Glutamatergic neuron (in vitro differentiated cells): ENCODE measurements at regions not wholly inside any gene's neighbourhood (a gene's known extent, or its start where the extent isn't known, plus 50 kb on each side); places are given as distances from the start of the nearest gene placed in this dataset.
"Not testable (repeated sequence)": the region's sequence is repeated elsewhere in the genome, so short reads cannot be mapped to it uniquely, and the experiment has no call there.

ENCODE experiments used
- DNase-seq: peaks from one replicate; pipeline ENCODE4 v3.0.0; 2022
- H3K27ac Mint-ChIP-seq: one replicate; pipeline ENCODE4 v1.8.0; 2020; ENCODE audit warnings: mild to moderate bottlenecking, mixed read lengths, inconsistent platforms; ENCODE audit not compliant: unreplicated experiment
- H3K27me3 Mint-ChIP-seq: one replicate; pipeline ENCODE4 v1.8.0; 2020; ENCODE audit warnings: mild to moderate bottlenecking, moderate library complexity, mixed read lengths, inconsistent platforms; ENCODE audit not compliant: unreplicated experiment
- H3K36me3 Mint-ChIP-seq: one replicate; pipeline ENCODE4 v1.8.0; 2020; ENCODE audit warnings: mild to moderate bottlenecking, mixed read lengths, inconsistent platforms; ENCODE audit not compliant: unreplicated experiment
- H3K4me1 Mint-ChIP-seq: one replicate; pipeline ENCODE4 v1.8.0; 2020; ENCODE audit warnings: mild to moderate bottlenecking, low read depth, mixed read lengths, inconsistent platforms; ENCODE audit not compliant: unreplicated experiment
- H3K4me3 Mint-ChIP-seq: one replicate; pipeline ENCODE4 v1.8.0; 2020; ENCODE audit warnings: mild to moderate bottlenecking, mixed read lengths, inconsistent platforms; ENCODE audit not compliant: unreplicated experiment
- H3K9me3 Mint-ChIP-seq: one replicate; pipeline ENCODE4 v1.8.0; 2020; ENCODE audit warnings: mild to moderate bottlenecking, moderate library complexity, mixed read lengths, inconsistent platforms; ENCODE audit not compliant: unreplicated experiment
- TF ChIP-seq, protein P1 (sequence below): fragments of 200-600 bp; sonication (generic); IDR thresholded peaks from one replicate; pipeline ENCODE4 v1.5.0; 2021; ENCODE audit not compliant: partially characterized antibody, unreplicated experiment

GRCh38 chr2:38138996-38139395 lies 63.0 kb upstream of the CYP1B1 start:
- Mint-ChIP-seq H3K27ac (no peak overlapping the region), H3K36me3 (no peaks in the 10 kb centered on the region), H3K27me3 (no peaks in the 10 kb centered on the region), H3K4me3 (no peak overlapping the region), H3K4me1 (no peaks in the 10 kb centered on the region), H3K9me3 (no peaks in the 10 kb centered on the region)
- no peak for DNase-seq
- TF ChIP-seq, protein P1, sequence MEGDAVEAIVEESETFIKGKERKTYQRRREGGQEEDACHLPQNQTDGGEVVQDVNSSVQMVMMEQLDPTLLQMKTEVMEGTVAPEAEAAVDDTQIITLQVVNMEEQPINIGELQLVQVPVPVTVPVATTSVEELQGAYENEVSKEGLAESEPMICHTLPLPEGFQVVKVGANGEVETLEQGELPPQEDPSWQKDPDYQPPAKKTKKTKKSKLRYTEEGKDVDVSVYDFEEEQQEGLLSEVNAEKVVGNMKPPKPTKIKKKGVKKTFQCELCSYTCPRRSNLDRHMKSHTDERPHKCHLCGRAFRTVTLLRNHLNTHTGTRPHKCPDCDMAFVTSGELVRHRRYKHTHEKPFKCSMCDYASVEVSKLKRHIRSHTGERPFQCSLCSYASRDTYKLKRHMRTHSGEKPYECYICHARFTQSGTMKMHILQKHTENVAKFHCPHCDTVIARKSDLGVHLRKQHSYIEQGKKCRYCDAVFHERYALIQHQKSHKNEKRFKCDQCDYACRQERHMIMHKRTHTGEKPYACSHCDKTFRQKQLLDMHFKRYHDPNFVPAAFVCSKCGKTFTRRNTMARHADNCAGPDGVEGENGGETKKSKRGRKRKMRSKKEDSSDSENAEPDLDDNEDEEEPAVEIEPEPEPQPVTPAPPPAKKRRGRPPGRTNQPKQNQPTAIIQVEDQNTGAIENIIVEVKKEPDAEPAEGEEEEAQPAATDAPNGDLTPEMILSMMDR = no peak

DNA sequence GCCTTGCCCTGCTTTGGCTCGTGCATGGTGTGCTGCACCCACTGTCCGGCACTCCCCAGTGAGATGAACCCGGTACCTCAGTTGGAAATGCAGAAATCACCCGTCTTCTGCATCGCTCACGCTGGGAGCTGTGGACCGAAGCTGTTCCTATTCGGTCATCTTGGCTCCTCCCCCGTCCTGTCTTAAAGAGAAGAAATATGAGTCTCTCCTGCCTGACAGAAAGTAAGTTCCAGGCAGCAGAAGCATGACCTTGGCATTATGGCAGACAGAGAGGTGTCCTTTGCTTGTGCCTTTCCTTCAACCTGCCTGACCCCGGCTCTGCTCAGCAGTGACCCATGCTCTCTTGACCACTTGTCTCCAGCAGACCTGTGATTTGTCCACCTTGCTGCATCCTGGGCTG lies 62.5 kb upstream of the CYP1B1 start:
- DNase-seq = no peak
- H3K27me3 Mint-ChIP-seq = no peaks in the 10 kb centered on the region
- H3K36me3 Mint-ChIP-seq = no peaks in the 10 kb centered on the region
- H3K4me3 Mint-ChIP-seq = no peak overlapping the region
- H3K9me3 Mint-ChIP-seq = no peaks in the 10 kb centered on the region
- TF ChIP-seq, protein P1 = no peak
- H3K27ac Mint-ChIP-seq = no peak overlapping the region
- H3K4me1 Mint-ChIP-seq = no peaks in the 10 kb centered on the region

DNA sequence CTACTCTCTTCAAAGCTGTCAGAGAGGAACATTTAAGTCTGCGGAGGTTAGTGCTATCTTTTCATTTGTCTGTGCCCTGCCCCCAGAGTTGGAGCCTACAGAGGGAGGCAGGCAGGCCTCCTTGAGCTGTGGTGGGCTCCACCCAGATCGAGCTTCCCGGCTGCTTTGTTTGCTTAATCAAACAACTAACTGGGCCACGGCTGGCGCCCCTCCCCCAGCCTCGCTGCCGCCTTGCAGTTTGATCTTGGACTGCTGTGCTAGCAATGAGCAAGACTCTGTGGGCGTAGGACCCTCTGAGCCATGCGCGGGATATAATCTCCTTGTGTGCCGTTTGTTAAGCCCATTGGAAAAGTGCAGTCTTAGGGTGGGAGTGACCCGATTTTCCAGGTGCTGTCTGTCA lies 62.0 kb upstream of the CYP1B1 start:
- not testable (repeated sequence) for H3K9me3 Mint-ChIP-seq, H3K27ac Mint-ChIP-seq, H3K36me3 Mint-ChIP-seq, DNase-seq, H3K4me3 Mint-ChIP-seq, H3K4me1 Mint-ChIP-seq, H3K27me3 Mint-ChIP-seq

DNA sequence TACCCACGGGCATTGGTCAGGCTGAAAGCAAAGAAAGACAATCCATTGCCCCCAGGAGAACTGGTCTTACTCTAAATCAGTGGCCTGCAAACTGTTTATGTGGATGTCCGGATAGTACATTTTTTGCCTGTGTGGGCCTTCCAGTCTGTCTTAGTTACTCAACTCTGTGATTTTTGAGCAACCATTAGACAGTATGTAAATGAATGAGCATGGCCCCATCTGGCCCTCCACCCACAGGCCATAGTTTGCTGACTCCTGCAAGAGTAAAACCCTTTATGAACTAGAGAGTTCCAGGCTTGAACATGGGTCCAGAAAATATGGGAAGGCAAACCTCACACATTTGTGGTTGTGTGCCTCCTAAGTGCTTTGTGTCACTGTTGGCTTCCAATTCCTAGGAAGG lies 55.7 kb upstream of the CYP1B1 start:
- H3K36me3 Mint-ChIP-seq = peaks cover 10% of the 10 kb centered on the region
- no peak overlapping the region for H3K4me3 Mint-ChIP-seq
- no peak for DNase-seq
- H3K27me3 Mint-ChIP-seq = peaks cover 1% of the 10 kb centered on the region
- TF ChIP-seq, protein P1 = no peak
- peaks cover 5% of the 10 kb centered on the region for H3K9me3 Mint-ChIP-seq
- no peak overlapping the region for H3K27ac Mint-ChIP-seq
- no peaks in the 10 kb centered on the region for H3K4me1 Mint-ChIP-seq

DNA sequence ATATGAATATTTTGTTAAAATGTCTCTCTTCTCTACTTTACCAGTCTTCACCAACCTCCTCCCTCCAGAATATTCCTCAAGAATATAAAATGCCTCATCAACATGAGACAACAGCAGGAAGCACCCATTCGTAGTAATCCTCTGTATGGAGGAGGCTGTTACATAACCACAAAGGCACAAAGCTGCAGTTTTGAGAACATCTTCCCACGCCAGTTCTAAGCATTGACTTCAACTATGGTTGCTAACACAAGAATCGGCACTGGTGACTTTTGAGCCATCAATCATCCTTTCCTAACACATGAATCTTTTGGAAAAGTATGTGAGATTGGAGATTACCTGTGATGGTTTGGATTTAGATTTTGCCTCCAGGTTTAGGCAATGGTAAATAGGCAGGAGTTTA lies 54.9 kb upstream of the CYP1B1 start:
- Mint-ChIP-seq H3K4me3 (no peak overlapping the region), H3K36me3 (peaks cover 14% of the 10 kb centered on the region), H3K27me3 (peaks cover 1% of the 10 kb centered on the region), H3K4me1 (no peaks in the 10 kb centered on the region), H3K27ac (no peak overlapping the region), H3K9me3 (peaks cover 5% of the 10 kb centered on the region)
- TF ChIP-seq, protein P1 = no peak
- no peak for DNase-seq

DNA sequence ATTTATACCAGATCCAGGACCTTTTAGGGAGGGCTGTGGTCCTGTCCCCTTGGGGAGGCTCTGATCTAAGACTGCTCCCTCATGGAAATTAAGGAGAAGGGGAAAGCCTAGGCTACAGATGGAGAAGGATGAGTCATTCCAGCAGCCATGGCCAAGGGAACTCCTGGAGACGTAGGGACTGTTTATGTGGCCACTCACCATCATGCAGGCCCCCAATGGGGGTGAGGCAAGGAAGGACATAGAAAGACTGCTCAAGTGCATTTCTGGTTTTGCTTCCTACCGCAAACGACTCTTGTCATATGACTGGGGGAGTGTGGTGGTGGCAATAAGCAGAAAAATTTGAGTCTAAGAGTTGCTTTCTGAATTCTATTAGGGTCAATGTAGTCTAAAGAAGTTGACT lies 54.0 kb upstream of the CYP1B1 start:
- TF ChIP-seq, protein P1 = no peak
- Mint-ChIP-seq H3K36me3 (peaks cover 14% of the 10 kb centered on the region), H3K4me3 (no peak overlapping the region), H3K27me3 (peaks cover 1% of the 10 kb centered on the region), H3K27ac (no peak overlapping the region), H3K4me1 (no peaks in the 10 kb centered on the region), H3K9me3 (peaks cover 5% of the 10 kb centered on the region)
- DNase-seq = no peak
